IMR-90 (cell line): ENCODE measurements at regions not wholly inside any gene's neighbourhood (a gene's known extent, or its start where the extent isn't known, plus 50 kb on each side); places are given as distances from the start of the nearest gene placed in this dataset.

ENCODE experiments used
- ATAC-seq: fragments of 200-7000 bp; cut with Tn5 transposase; 2 replicates; pipeline ENCODE4 v1.9.1; 2020; ENCODE audit warnings: low read depth, mild to moderate bottlenecking, moderate library complexity
- BruUV-seq: library from RNA; stranded (reverse); fragments of 400-500 nt; replicated peaks from 2 replicates; lab custom pipeline; 2021; lab: Mats Ljungman, UMichigan
- CTCF ChIA-PET: fragments of 300-600 bp; formaldehyde crosslinking; extraction: SDS; loops from one replicate; lab custom pipeline; 2021; ENCODE audit warnings: antibody characterized with exemption; lab: Yijun Ruan, JAX
- POLR2A ChIA-PET: fragments of 300-600 bp; sonication (Branson Sonifier 250); formaldehyde crosslinking; loops from one replicate; lab custom pipeline; 2022; ENCODE audit warnings: antibody characterized with exemption; ENCODE audit not compliant: unreplicated experiment; lab: Charles Lee
- DNase-seq: peaks from one replicate; pipeline ENCODE4 v3.0.0; 2013
- H2AFZ ChIP-seq: replicated peaks from 2 replicates; pipeline ENCODE3; 2013; ENCODE audit warnings: low read length, mild to moderate bottlenecking; ENCODE audit not compliant: poor library complexity
- H2AK5ac ChIP-seq: 2 replicates; pipeline ENCODE4 v1.6.1; 2013; ENCODE audit warnings: low read depth, low read length, inconsistent platforms
- H2AK9ac ChIP-seq: replicated peaks from 2 replicates; pipeline ENCODE3; 2013; ENCODE audit warnings: mild to moderate bottlenecking, low read depth, low read length, moderate library complexity; ENCODE audit not compliant: poor library complexity
- H2BK120ac ChIP-seq: 2 replicates; pipeline ENCODE4 v1.6.1; 2013; ENCODE audit warnings: low read depth, low read length, inconsistent platforms
- H2BK15ac ChIP-seq: 3 replicates; pipeline ENCODE4 v1.6.1; 2013; ENCODE audit warnings: low read depth, low read length, inconsistent platforms
- H2BK20ac ChIP-seq: 2 replicates; pipeline ENCODE4 v1.6.1; 2013; ENCODE audit warnings: low read depth, mild to moderate bottlenecking, inconsistent platforms, low read length, moderate library complexity
- H2BK5ac ChIP-seq: 2 replicates; pipeline ENCODE4 v1.6.1; 2013; ENCODE audit warnings: mild to moderate bottlenecking, low read depth, low read length, inconsistent platforms; ENCODE audit not compliant: poor library complexity, severe bottlenecking
- H3K14ac ChIP-seq: replicated peaks from 2 replicates; pipeline ENCODE4 v1.6.1; 2013; ENCODE audit warnings: low read depth, low read length, inconsistent platforms
- H3K18ac ChIP-seq: 2 replicates; pipeline ENCODE4 v1.6.1; 2013; ENCODE audit warnings: low read depth, low read length, control low read depth
- H3K23ac ChIP-seq: 2 replicates; pipeline ENCODE4 v1.6.1; 2013; ENCODE audit warnings: low read depth, low read length, inconsistent platforms
- H3K27ac ChIP-seq: 2 replicates; pipeline ENCODE4 v1.5.1; 2013; ENCODE audit warnings: mild to moderate bottlenecking, control low read depth, low read length; ENCODE audit not compliant: insufficient read depth
- H3K27me3 ChIP-seq: 2 replicates; pipeline ENCODE4 v1.6.1; 2013; ENCODE audit warnings: low read length; ENCODE audit not compliant: control insufficient read depth, insufficient read depth
- H3K36me3 ChIP-seq: 2 replicates; pipeline ENCODE4 v1.6.1; 2013; ENCODE audit warnings: low read length, mixed read lengths; ENCODE audit not compliant: control insufficient read depth, insufficient read depth
- H3K4ac ChIP-seq: 2 replicates; pipeline ENCODE4 v1.6.1; 2013; ENCODE audit warnings: low read depth, low read length, inconsistent platforms
- H3K4me1 ChIP-seq: 2 replicates; pipeline ENCODE4 v1.6.1; 2013; ENCODE audit warnings: low read length, mixed read lengths; ENCODE audit not compliant: control insufficient read depth, insufficient read depth
- H3K4me2 ChIP-seq: 2 replicates; pipeline ENCODE4 v1.6.1; 2013; ENCODE audit warnings: low read depth, mild to moderate bottlenecking, control low read depth, low read length, moderate library complexity
- H3K4me3 ChIP-seq: 2 replicates; pipeline ENCODE4 v1.5.1; 2013; ENCODE audit warnings: low read depth, mild to moderate bottlenecking, control low read depth, low read length, moderate library complexity; ENCODE audit not compliant: insufficient read depth
- H3K56ac ChIP-seq: 2 replicates; pipeline ENCODE4 v1.6.1; 2013; ENCODE audit warnings: low read length, inconsistent platforms; ENCODE audit not compliant: insufficient read depth; ENCODE audit errors: extremely low read depth
- H3K79me1 ChIP-seq, 2 experiments: 2 replicates each; pipeline ENCODE4 v1.6.1; 2013; ENCODE audit warnings: low read length in 2 of 2, inconsistent platforms in 1 of 2, low read depth in 1 of 2
- H3K9ac ChIP-seq: 2 replicates; pipeline ENCODE4 v1.6.1; 2013; ENCODE audit warnings: low read depth, low read length, control low read depth
- H3K9me1 ChIP-seq: 2 replicates; pipeline ENCODE4 v1.6.1; 2013; ENCODE audit warnings: low read length, inconsistent platforms; ENCODE audit not compliant: insufficient read depth
- H3K9me3 ChIP-seq: 2 replicates; pipeline ENCODE4 v1.6.1; 2013; ENCODE audit warnings: low read length; ENCODE audit not compliant: control insufficient read depth, insufficient read depth
- H4K20me1 ChIP-seq: 2 replicates; pipeline ENCODE4 v1.6.1; 2013; ENCODE audit warnings: low read length, inconsistent platforms; ENCODE audit not compliant: insufficient read depth
- H4K5ac ChIP-seq: 2 replicates; pipeline ENCODE4 v1.6.1; 2013; ENCODE audit warnings: mild to moderate bottlenecking, low read depth, low read length, control low read depth
- H4K8ac ChIP-seq, 2 experiments: 2 replicates each; pipeline ENCODE4 v1.6.1; 2013; ENCODE audit warnings: low read depth in 2 of 2, low read length in 2 of 2, control low read depth in 1 of 2, inconsistent platforms in 1 of 2
- H4K91ac ChIP-seq: 2 replicates; pipeline ENCODE4 v1.6.1; 2013; ENCODE audit warnings: low read depth, low read length, inconsistent platforms; ENCODE audit not compliant: insufficient read depth
- BHLHE40 ChIP-seq: fragments of 150-350 bp; IDR thresholded peaks from 2 replicates; pipeline ENCODE4 v1.6.1; 2016; ENCODE audit warnings: mild to moderate bottlenecking, low read depth, low read length
- CEBPB ChIP-seq: IDR thresholded peaks from 2 replicates; pipeline ENCODE4 v1.6.1; 2012; ENCODE audit warnings: low read depth, low read length, improper control_type of control experiment
- CHD1 ChIP-seq: IDR thresholded peaks from 2 replicates; pipeline ENCODE4 v1.6.1; 2012; ENCODE audit warnings: low read depth, low read length, improper control_type of control experiment
- CTCF ChIP-seq: conservative IDR thresholded peaks from 2 replicates; pipeline ENCODE4 v1.5.1; 2012; ENCODE audit warnings: mild to moderate bottlenecking, low read depth, low read length, improper control_type of control experiment
- ELK1 ChIP-seq: fragments of 150-350 bp; IDR thresholded peaks from 2 replicates; pipeline ENCODE4 v1.6.1; 2016; ENCODE audit warnings: low read depth, mild to moderate bottlenecking, low read length, moderate library complexity, borderline replicate concordance
- FOS ChIP-seq: fragments of 150-350 bp; IDR thresholded peaks from 2 replicates; pipeline ENCODE4 v1.6.1; 2016; ENCODE audit warnings: low read depth, low read length
- MAFK ChIP-seq: IDR thresholded peaks from 2 replicates; pipeline ENCODE4 v1.6.1; 2012; ENCODE audit warnings: low read depth, low read length, improper control_type of control experiment
- MAZ ChIP-seq: IDR thresholded peaks from 2 replicates; pipeline ENCODE4 v1.6.1; 2012; ENCODE audit warnings: low read depth, mild to moderate bottlenecking, low read length, improper control_type of control experiment, moderate library complexity, borderline replicate concordance
- NFE2L2 ChIP-seq: fragments of 150-350 bp; IDR thresholded peaks from 2 replicates; pipeline ENCODE4 v1.6.1; 2016; ENCODE audit warnings: low read depth, mild to moderate bottlenecking, low read length
- POLR2A ChIP-seq: IDR thresholded peaks from 2 replicates; pipeline ENCODE4 v1.6.1; 2012; ENCODE audit warnings: mild to moderate bottlenecking, low read depth, low read length
- RCOR1 ChIP-seq: IDR thresholded peaks from 2 replicates; pipeline ENCODE4 v1.6.1; 2012; ENCODE audit warnings: mild to moderate bottlenecking, low read length, improper control_type of control experiment; ENCODE audit not compliant: insufficient replicate concordance
- RFX5 ChIP-seq: IDR thresholded peaks from 2 replicates; pipeline ENCODE4 v1.8.0; 2012; ENCODE audit warnings: low read depth, mild to moderate bottlenecking, low read length, moderate library complexity
- SMC3 ChIP-seq: fragments of 150-350 bp; IDR thresholded peaks from 2 replicates; pipeline ENCODE4 v1.6.1; 2016; ENCODE audit warnings: low read depth, mild to moderate bottlenecking, antibody characterized with exemption, low read length, moderate library complexity
- USF2 ChIP-seq: fragments of 150-350 bp; IDR thresholded peaks from 2 replicates; pipeline ENCODE4 v1.6.1; 2017; ENCODE audit warnings: mild to moderate bottlenecking, antibody characterized with exemption, low read length, low read depth
- WGBS, 2 experiments: methylation state at CpG; one replicate each; pipeline versions ENCODE4 v1.1.5 to v1.1.7; 2013; ENCODE audit warnings: missing lambda C conversion rate in 2 of 2; ENCODE audit not compliant: insufficient read length in 1 of 2; ENCODE audit errors: extremely low coverage in 2 of 2; 5-methylcytosine and 5-hydroxymethylcytosine counted together
- dilution Hi-C: fragments of 300-500 bp; cut with HindIII; formaldehyde crosslinking; loops from one replicate; pipeline ENCODE4 v1.14.3; 2018; ENCODE audit warnings: low sequenced_read_pairs; ENCODE audit not compliant: unreplicated experiment
- in situ Hi-C: fragments of 300-500 bp; cut with MboI; formaldehyde crosslinking; loops from 3 replicates; pipeline ENCODE4 v1.14.3; 2019; ENCODE audit warnings: low sequenced_read_pairs, inconsistent platforms, mixed read lengths
- intact Hi-C: fragments of 100-400 bp; cut with micrococcal nuclease; formaldehyde crosslinking; loops from 2 replicates; pipeline ENCODE4 v1.10.0; 2022

- no peaks in the 10 kb centered on the region for H3K27me3 ChIP-seq
- H3K9ac ChIP-seq: no peak overlapping the region
- TF ChIP-seq CEBPB (no peak), CTCF (no peak), CHD1 (no peak), USF2 (no peak), POLR2A (no peak), RCOR1 (no peak), ELK1 (no peak), NFE2L2 (no peak), MAZ (no peak), RFX5 (no peak), FOS (no peak), SMC3 (no peak), BHLHE40 (no peak), MAFK (no peak)
- ChIA-PET CTCF (no interaction called here), POLR2A (no interaction called here)
- H3K27ac ChIP-seq: no peak overlapping the region
- no peak overlapping the region for H4K5ac ChIP-seq
- H3K23ac ChIP-seq: no peak overlapping the region
- H3K36me3 ChIP-seq: no peaks in the 10 kb centered on the region
- no peak overlapping the region for H4K8ac ChIP-seq
- H3K9me3 ChIP-seq: peaks cover 3% of the 10 kb centered on the region; the same call in 1 of the 2 replicates
- H3K4me2 ChIP-seq: no peak overlapping the region
- no peak overlapping the region for H2AK5ac ChIP-seq
- H3K14ac ChIP-seq: no peak overlapping the region
- DNase-seq (peak; percentile 25), ATAC-seq (no peak)
- in situ Hi-C loops: no loop called here
- peak overlapping the region; percentile 29 for H2AK9ac ChIP-seq
- no peak overlapping the region for H3K56ac ChIP-seq
- H2BK15ac ChIP-seq: no peak overlapping the region
- no TSS peak for BruUV-seq
- H2BK5ac ChIP-seq: no peak overlapping the region
- H3K18ac ChIP-seq: no peak overlapping the region
- no peak overlapping the region for H3K4me3 ChIP-seq
- no peaks in the 10 kb centered on the region for H4K20me1 ChIP-seq
- no peak overlapping the region for H4K91ac ChIP-seq
- H2AFZ ChIP-seq: peak overlapping the region; percentile 30
- intact Hi-C loops: no loop called here
- no peak overlapping the region for H3K4ac ChIP-seq
- H3K9me1 ChIP-seq: peaks cover 5% of the 10 kb centered on the region
- H3K4me1 ChIP-seq: peaks cover 12% of the 10 kb centered on the region
- 0 out of 4 replicates have a peak, but pooled peaks cover 0 to 2% of the 10 kb centered on the region in 2 experiments for H3K79me1 ChIP-seq
- dilution Hi-C loops: no loop called here
- no peak overlapping the region for H2BK120ac ChIP-seq
- no peak overlapping the region for H2BK20ac ChIP-seq
- 100% methylated on average over 1 of the region's 4 CpGs; no CpG with 5 or more reads in 1 of the 2 experiments for WGBS, 2 experiments
These were observed 202.5 kb upstream of the GAS1 start for GRCh38 chr9:87149799-87150198.
